ENCODE measurements at regions not wholly inside any gene's neighbourhood (a gene's known extent, or its start where the extent isn't known, plus 50 kb on each side); places are given as distances from the start of the nearest gene placed in this dataset.

DNA sequence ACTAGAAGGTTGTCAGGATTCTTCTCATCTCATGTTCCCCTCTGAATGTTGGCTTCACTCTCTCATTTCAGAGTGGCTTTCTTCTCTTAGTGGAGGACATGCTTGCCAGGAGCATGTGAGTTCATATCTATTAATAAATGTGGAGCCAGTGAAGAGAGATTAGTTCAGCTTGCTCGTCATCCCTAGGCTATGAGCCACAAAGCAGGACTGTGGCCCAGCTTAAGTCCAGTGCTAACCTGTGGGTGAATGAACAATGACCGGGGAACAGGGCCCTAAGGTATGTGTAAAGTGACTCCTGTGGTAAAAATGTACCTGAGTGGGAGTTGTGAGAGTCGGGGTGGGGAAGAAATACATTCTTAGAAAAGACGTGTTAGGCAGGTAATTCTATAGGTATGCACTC, 96.9 kb upstream of the TBL1XR1 start:
- TF ChIP-seq EZH2phosphoT487 (IDR thresholded peaks at IDR 0.05; ENCODE audit: borderline replicate concordance, low read length) (no peak), EZH2 (IDR thresholded peaks at IDR 0.05; ENCODE audit: low read length, unreplicated experiment) (no peak)
- TF ChIP-seq, protein P1, sequence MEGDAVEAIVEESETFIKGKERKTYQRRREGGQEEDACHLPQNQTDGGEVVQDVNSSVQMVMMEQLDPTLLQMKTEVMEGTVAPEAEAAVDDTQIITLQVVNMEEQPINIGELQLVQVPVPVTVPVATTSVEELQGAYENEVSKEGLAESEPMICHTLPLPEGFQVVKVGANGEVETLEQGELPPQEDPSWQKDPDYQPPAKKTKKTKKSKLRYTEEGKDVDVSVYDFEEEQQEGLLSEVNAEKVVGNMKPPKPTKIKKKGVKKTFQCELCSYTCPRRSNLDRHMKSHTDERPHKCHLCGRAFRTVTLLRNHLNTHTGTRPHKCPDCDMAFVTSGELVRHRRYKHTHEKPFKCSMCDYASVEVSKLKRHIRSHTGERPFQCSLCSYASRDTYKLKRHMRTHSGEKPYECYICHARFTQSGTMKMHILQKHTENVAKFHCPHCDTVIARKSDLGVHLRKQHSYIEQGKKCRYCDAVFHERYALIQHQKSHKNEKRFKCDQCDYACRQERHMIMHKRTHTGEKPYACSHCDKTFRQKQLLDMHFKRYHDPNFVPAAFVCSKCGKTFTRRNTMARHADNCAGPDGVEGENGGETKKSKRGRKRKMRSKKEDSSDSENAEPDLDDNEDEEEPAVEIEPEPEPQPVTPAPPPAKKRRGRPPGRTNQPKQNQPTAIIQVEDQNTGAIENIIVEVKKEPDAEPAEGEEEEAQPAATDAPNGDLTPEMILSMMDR (conservative IDR thresholded peaks at IDR 0.05; ENCODE audit: low read depth, low read length) = no peak
- no peak overlapping the region for H3K4me3 ChIP-seq (ENCODE audit: low read length)
- H3K27ac ChIP-seq (ENCODE audit: low read length) = 0 out of 2 replicates have a peak overlapping the region, but pooled peaks have one; percentile 20
- ATAC-seq (peak; percentile 64), DNase-seq (peak; percentile 63)
- no peak overlapping the region for H3K4me2 ChIP-seq (ENCODE audit: low read length)
- no peaks in the 10 kb centered on the region for H3F3A ChIP-seq (ENCODE audit: low read length, unreplicated experiment)
- POLR2A ChIA-PET (ENCODE audit: unreplicated experiment) = no interaction called here
- H3K79me2 ChIP-seq (ENCODE audit: low read length) = no peaks in the 10 kb centered on the region
- no peaks in the 10 kb centered on the region for H3K27me3 ChIP-seq (ENCODE audit: low read length)
- no TSS peak for BruUV-seq (replicated peaks)
- H3K9me3 ChIP-seq (ENCODE audit: low read length) = no peaks in the 10 kb centered on the region
- CTCF ChIA-PET = no interaction called here
- H3K36me3 ChIP-seq (ENCODE audit: low read depth, low read length) = no peaks in the 10 kb centered on the region
- intact Hi-C loops (cut with micrococcal nuclease) = no loop called here
- H3K9me2 ChIP-seq (replicated peaks; ENCODE audit: low read length) = no peaks in the 10 kb centered on the region
- 0 out of 2 replicates have a peak overlapping the region, but pooled peaks have one; percentile 19 for H2AFZ ChIP-seq (ENCODE audit: low read length)
- H3K4me1 ChIP-seq (ENCODE audit: insufficient read depth, low read length) = peaks cover 15% of the 10 kb centered on the region; the same call in 1 of the 2 replicates
- H4K20me1 ChIP-seq (ENCODE audit: low read length) = no peaks in the 10 kb centered on the region
- H3K9ac ChIP-seq (ENCODE audit: low read length) = no peak overlapping the region

GRCh38 chr3:177295116-177295515, 97.8 kb upstream of the TBL1XR1 start:
- Histone ChIP-seq H3K27me3 (ENCODE audit: low read length) (no peaks in the 10 kb centered on the region), H3K4me2 (ENCODE audit: low read length) (0 out of 2 replicates have a peak overlapping the region, but pooled peaks have one; percentile 4), H3K36me3 (ENCODE audit: low read depth, low read length) (no peaks in the 10 kb centered on the region), H2AFZ (ENCODE audit: low read length) (no peak overlapping the region), H3K4me3 (ENCODE audit: low read length) (no peak overlapping the region), H4K20me1 (ENCODE audit: low read length) (no peaks in the 10 kb centered on the region), H3K9ac (ENCODE audit: low read length) (no peak overlapping the region), H3K9me3 (ENCODE audit: low read length) (no peaks in the 10 kb centered on the region), H3K79me2 (ENCODE audit: low read length) (no peaks in the 10 kb centered on the region), H3K4me1 (ENCODE audit: insufficient read depth, low read length) (peaks cover 15% of the 10 kb centered on the region; the same call in 1 of the 2 replicates), H3F3A (ENCODE audit: low read length, unreplicated experiment) (no peaks in the 10 kb centered on the region), H3K9me2 (replicated peaks; ENCODE audit: low read length) (no peaks in the 10 kb centered on the region), H3K27ac (ENCODE audit: low read length) (peak overlapping the region; percentile 25)
- POLR2A ChIA-PET (ENCODE audit: unreplicated experiment) = no interaction called here
- intact Hi-C loops (cut with micrococcal nuclease) = no loop called here
- TF ChIP-seq EZH2phosphoT487 (IDR thresholded peaks at IDR 0.05; ENCODE audit: borderline replicate concordance, low read length) (no peak), EZH2 (IDR thresholded peaks at IDR 0.05; ENCODE audit: low read length, unreplicated experiment) (no peak)
- TF ChIP-seq, protein P1 (conservative IDR thresholded peaks at IDR 0.05; ENCODE audit: low read depth, low read length) = no peak
- CTCF ChIA-PET = no interaction called here
- peak; percentile 32 for ATAC-seq
- BruUV-seq (replicated peaks) = no TSS peak
- DNase-seq = peak; percentile 42

- no peak for TF ChIP-seq EZH2phosphoT487 (IDR thresholded peaks at IDR 0.05; ENCODE audit: borderline replicate concordance, low read length)
- no peak for TF ChIP-seq EZH2 (IDR thresholded peaks at IDR 0.05; ENCODE audit: low read length, unreplicated experiment)
- TF ChIP-seq, protein P1 (conservative IDR thresholded peaks at IDR 0.05; ENCODE audit: low read depth, low read length) = no peak
- CTCF ChIA-PET = no interaction called here
- no peaks in the 10 kb centered on the region for H3F3A ChIP-seq (ENCODE audit: low read length, unreplicated experiment)
- H2AFZ ChIP-seq (ENCODE audit: low read length) = no peak overlapping the region
- POLR2A ChIA-PET (ENCODE audit: unreplicated experiment) = interaction anchor here (0.5 kb wide), 1 partner anchor 58 kb away, joined by 7 read pairs; no protein-coding TSS in a partner anchor
- no peaks in the 10 kb centered on the region for H3K27me3 ChIP-seq (ENCODE audit: low read length)
- no peaks in the 10 kb centered on the region for H4K20me1 ChIP-seq (ENCODE audit: low read length)
- peaks cover 10% of the 10 kb centered on the region; the same call in 1 of the 2 replicates for H3K4me1 ChIP-seq (ENCODE audit: insufficient read depth, low read length)
- H3K27ac ChIP-seq (ENCODE audit: low read length) = no peak overlapping the region
- no TSS peak for BruUV-seq (replicated peaks)
- no peaks in the 10 kb centered on the region for H3K79me2 ChIP-seq (ENCODE audit: low read length)
- no peak overlapping the region for H3K4me2 ChIP-seq (ENCODE audit: low read length)
- no peak for DNase-seq
- no peak for ATAC-seq
- intact Hi-C loops (cut with micrococcal nuclease) = no loop called here
- H3K9me2 ChIP-seq (replicated peaks; ENCODE audit: low read length) = no peaks in the 10 kb centered on the region
- no peaks in the 10 kb centered on the region for H3K36me3 ChIP-seq (ENCODE audit: low read depth, low read length)
- no peak overlapping the region for H3K4me3 ChIP-seq (ENCODE audit: low read length)
- no peaks in the 10 kb centered on the region for H3K9me3 ChIP-seq (ENCODE audit: low read length)
- no peak overlapping the region for H3K9ac ChIP-seq (ENCODE audit: low read length)
Observed at GRCh38 chr3:177299250-177299649, 102.0 kb upstream of the TBL1XR1 start.

Measured in PC-3 (cell line).